ENCODE measurements at regions not wholly inside any gene's neighbourhood (a gene's known extent, or its start where the extent isn't known, plus 50 kb on each side); places are given as distances from the start of the nearest gene placed in this dataset.
A peak's percentile ranks its signal among the peaks of the same experiment; 100 is the strongest.

DNA sequence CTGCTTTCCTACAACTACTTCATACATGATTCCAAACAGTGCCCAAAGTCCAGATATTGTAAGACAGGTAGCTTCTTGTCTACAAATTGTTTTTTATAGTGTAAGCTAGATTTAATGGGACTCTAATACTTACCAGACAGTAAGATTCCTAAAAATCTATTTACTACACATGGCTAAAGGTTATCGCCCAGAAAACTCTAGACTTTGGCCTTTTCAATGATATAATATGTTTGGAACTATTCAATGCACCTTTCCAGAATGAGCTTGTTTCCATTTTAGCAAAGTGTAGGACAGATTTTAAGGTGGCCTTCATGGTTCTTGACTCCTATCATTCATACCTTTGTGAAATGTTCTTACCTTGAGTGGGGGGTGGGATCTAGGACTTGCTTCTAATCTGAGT is 951.0 kb downstream of the SORCS1 start:
- POLR2A ChIA-PET: no interaction called here
- no peaks in the 10 kb centered on the region for H3K27me3 Mint-ChIP-seq
- no peak overlapping the region for H3K27ac Mint-ChIP-seq
- Histone ChIP-seq H3K27me3 (ENCODE audit: control insufficient read depth in 2 of 2, insufficient read depth in 2 of 2, low read length in 2 of 2) (no peaks in the 10 kb centered on the region), H3K4me3 (ENCODE audit: low read length) (no peak overlapping the region), H3K9me3 (ENCODE audit: control insufficient read depth in 2 of 3, low read length in 3 of 3) (no peaks in the 10 kb centered on the region), H3K27ac (ENCODE audit: low read depth, low read length) (no peak overlapping the region), H3K4me1 (ENCODE audit: control insufficient read depth in 2 of 2, insufficient read depth in 2 of 2, low read length in 2 of 2) (no peaks in the 10 kb centered on the region), H3K36me3 (ENCODE audit: control insufficient read depth in 2 of 3, insufficient read depth in 3 of 3, low read length in 3 of 3) (no peaks in the 10 kb centered on the region)
- no peaks in the 10 kb centered on the region for H3K4me1 Mint-ChIP-seq
- no peak overlapping the region for H3K4me3 Mint-ChIP-seq
- DNase-seq: no peak
- intact Hi-C loops (cut with micrococcal nuclease): no loop called here
- no peak for ATAC-seq
- CTCF ChIA-PET: no interaction called here
- H3K9me3 Mint-ChIP-seq: peaks cover 0 to 14% (median 2%) of the 10 kb centered on the region in 11 donors
- no peaks in the 10 kb centered on the region for H3K36me3 Mint-ChIP-seq

- ChIA-PET POLR2A (no interaction called here), CTCF (no interaction called here)
- ATAC-seq: no peak
- Histone ChIP-seq H3K27ac (ENCODE audit: low read depth, low read length) (no peak overlapping the region), H3K27me3 (ENCODE audit: control insufficient read depth in 2 of 2, insufficient read depth in 2 of 2, low read length in 2 of 2) (no peaks in the 10 kb centered on the region), H3K4me1 (ENCODE audit: control insufficient read depth in 2 of 2, insufficient read depth in 2 of 2, low read length in 2 of 2) (no peaks in the 10 kb centered on the region), H3K4me3 (ENCODE audit: low read length) (no peak overlapping the region), H3K9me3 (ENCODE audit: control insufficient read depth in 2 of 3, low read length in 3 of 3) (no peaks in the 10 kb centered on the region), H3K36me3 (ENCODE audit: control insufficient read depth in 2 of 3, insufficient read depth in 3 of 3, low read length in 3 of 3) (no peaks in the 10 kb centered on the region)
- no peak for DNase-seq
- intact Hi-C loops (cut with micrococcal nuclease): no loop called here
- Mint-ChIP-seq H3K4me3 (no peak overlapping the region), H3K27ac (no peak overlapping the region), H3K4me1 (no peaks in the 10 kb centered on the region), H3K27me3 (peaks cover 0 to 10% (median 0%) of the 10 kb centered on the region in 5 donors), H3K9me3 (no peaks in the 10 kb centered on the region), H3K36me3 (no peaks in the 10 kb centered on the region)
These were observed 966.2 kb downstream of the SORCS1 start for GRCh38 chr10:106198275-106198674.

- intact Hi-C loops (cut with micrococcal nuclease): loop anchor here in 1 of 2 donors (1.0 kb wide), 1 partner anchor 392 kb away; no protein-coding TSS in a partner anchor
- POLR2A ChIA-PET: no interaction called here
- DNase-seq: peak in 2 of 9 donors; percentile 1 to 2
These were observed 975.2 kb downstream of the SORCS1 start for GRCh38 chr10:106189292-106189691.

GRCh38 chr10:106185951-106186350 is 978.6 kb downstream of the SORCS1 start:
- Histone ChIP-seq H3K27me3 (ENCODE audit: control insufficient read depth in 2 of 2, insufficient read depth in 2 of 2, low read length in 2 of 2) (no peaks in the 10 kb centered on the region), H3K4me3 (ENCODE audit: low read length) (no peak overlapping the region), H3K4me1 (ENCODE audit: control insufficient read depth in 2 of 2, insufficient read depth in 2 of 2, low read length in 2 of 2) (no peaks in the 10 kb centered on the region), H3K36me3 (ENCODE audit: control insufficient read depth in 2 of 3, insufficient read depth in 3 of 3, low read length in 3 of 3) (no peaks in the 10 kb centered on the region), H3K9me3 (ENCODE audit: control insufficient read depth in 2 of 3, low read length in 3 of 3) (no peaks in the 10 kb centered on the region), H3K27ac (ENCODE audit: low read depth, low read length) (no peak overlapping the region)
- DNase-seq (no peak), ATAC-seq (no peak)
- H3K36me3 Mint-ChIP-seq: no peaks in the 10 kb centered on the region
- H3K4me3 Mint-ChIP-seq: no peak overlapping the region
- intact Hi-C loops (cut with micrococcal nuclease): no loop called here
- CTCF ChIA-PET: no interaction called here
- no peaks in the 10 kb centered on the region for H3K4me1 Mint-ChIP-seq
- H3K27ac Mint-ChIP-seq: no peak overlapping the region
- POLR2A ChIA-PET: no interaction called here
- peaks cover 0 to 1% (median 0%) of the 10 kb centered on the region in 11 donors for H3K9me3 Mint-ChIP-seq
- H3K27me3 Mint-ChIP-seq: peaks cover 0 to 10% (median 0%) of the 10 kb centered on the region in 5 donors

More at GRCh38 chr10:106189292-106189691, 975.2 kb downstream of the SORCS1 start:
- Histone ChIP-seq H3K27me3 (ENCODE audit: control insufficient read depth in 2 of 2, insufficient read depth in 2 of 2, low read length in 2 of 2) (no peaks in the 10 kb centered on the region), H3K36me3 (ENCODE audit: control insufficient read depth in 2 of 3, insufficient read depth in 3 of 3, low read length in 3 of 3) (no peaks in the 10 kb centered on the region), H3K27ac (ENCODE audit: low read depth, low read length) (no peak overlapping the region), H3K4me3 (ENCODE audit: low read length) (no peak overlapping the region), H3K4me1 (ENCODE audit: control insufficient read depth in 2 of 2, insufficient read depth in 2 of 2, low read length in 2 of 2) (no peaks in the 10 kb centered on the region), H3K9me3 (ENCODE audit: control insufficient read depth in 2 of 3, low read length in 3 of 3) (no peaks in the 10 kb centered on the region)
- CTCF ChIA-PET: no interaction called here
- Mint-ChIP-seq H3K27ac (no peak overlapping the region), H3K27me3 (no peaks in the 10 kb centered on the region), H3K9me3 (peaks cover 0 to 1% (median 0%) of the 10 kb centered on the region in 11 donors), H3K36me3 (no peaks in the 10 kb centered on the region), H3K4me1 (no peaks in the 10 kb centered on the region), H3K4me3 (no peak overlapping the region)
- ATAC-seq: no peak

GRCh38 chr10:106183041-106183440 is 981.5 kb downstream of the SORCS1 start:
- Mint-ChIP-seq H3K4me3 (no peak overlapping the region), H3K27me3 (peaks cover 0 to 10% (median 0%) of the 10 kb centered on the region in 5 donors), H3K27ac (no peak overlapping the region), H3K36me3 (no peaks in the 10 kb centered on the region), H3K9me3 (peaks cover 0 to 1% (median 0%) of the 10 kb centered on the region in 11 donors), H3K4me1 (no peaks in the 10 kb centered on the region)
- Histone ChIP-seq H3K36me3 (ENCODE audit: control insufficient read depth in 2 of 3, insufficient read depth in 3 of 3, low read length in 3 of 3) (no peaks in the 10 kb centered on the region), H3K9me3 (ENCODE audit: control insufficient read depth in 2 of 3, low read length in 3 of 3) (no peaks in the 10 kb centered on the region), H3K27me3 (ENCODE audit: control insufficient read depth in 2 of 2, insufficient read depth in 2 of 2, low read length in 2 of 2) (no peaks in the 10 kb centered on the region), H3K4me1 (ENCODE audit: control insufficient read depth in 2 of 2, insufficient read depth in 2 of 2, low read length in 2 of 2) (no peaks in the 10 kb centered on the region), H3K27ac (ENCODE audit: low read depth, low read length) (no peak overlapping the region), H3K4me3 (ENCODE audit: low read length) (no peak overlapping the region)
- ATAC-seq: no peak
- intact Hi-C loops (cut with micrococcal nuclease): no loop called here
- POLR2A ChIA-PET: no interaction called here
- DNase-seq: no peak
- CTCF ChIA-PET: no interaction called here

- Mint-ChIP-seq H3K4me3 (no peak overlapping the region), H3K27ac (no peak overlapping the region), H3K36me3 (no peaks in the 10 kb centered on the region), H3K4me1 (no peaks in the 10 kb centered on the region), H3K27me3 (peaks cover 0 to 10% (median 0%) of the 10 kb centered on the region in 5 donors), H3K9me3 (peaks cover 0 to 1% (median 0%) of the 10 kb centered on the region in 11 donors)
- CTCF ChIA-PET: no interaction called here
- POLR2A ChIA-PET: no interaction called here
- intact Hi-C loops (cut with micrococcal nuclease): no loop called here
- H3K36me3 ChIP-seq (ENCODE audit: control insufficient read depth in 2 of 3, insufficient read depth in 3 of 3, low read length in 3 of 3): no peaks in the 10 kb centered on the region
- no peak for DNase-seq
- no peak for ATAC-seq
- H3K27ac ChIP-seq (ENCODE audit: low read depth, low read length): no peak overlapping the region
- no peak overlapping the region for H3K4me3 ChIP-seq (ENCODE audit: low read length)
- no peaks in the 10 kb centered on the region for H3K4me1 ChIP-seq (ENCODE audit: control insufficient read depth in 2 of 2, insufficient read depth in 2 of 2, low read length in 2 of 2)
- no peaks in the 10 kb centered on the region for H3K27me3 ChIP-seq (ENCODE audit: control insufficient read depth in 2 of 2, insufficient read depth in 2 of 2, low read length in 2 of 2)
- H3K9me3 ChIP-seq (ENCODE audit: control insufficient read depth in 2 of 3, low read length in 3 of 3): no peaks in the 10 kb centered on the region
These were observed 982.0 kb downstream of the SORCS1 start for GRCh38 chr10:106182542-106182941.

DNA sequence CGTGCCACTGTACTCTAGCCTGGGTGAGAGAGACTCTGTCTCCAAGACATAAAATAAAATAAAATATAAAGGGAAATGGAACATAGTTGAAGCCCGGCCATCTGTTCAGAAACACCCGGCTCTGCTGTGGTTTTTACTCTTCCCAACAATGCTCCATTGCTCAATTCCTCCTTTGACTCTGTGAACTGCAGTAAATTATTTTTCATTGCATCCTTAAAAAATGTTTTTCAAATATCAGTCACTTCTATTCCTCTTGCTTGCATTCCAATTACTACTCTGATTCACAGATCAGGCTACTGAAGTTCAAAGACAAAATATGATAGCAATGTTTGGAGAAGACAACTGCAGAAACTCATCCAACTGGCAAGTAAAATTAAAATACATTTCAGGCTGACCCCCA is 983.0 kb downstream of the SORCS1 start:
- intact Hi-C loops (cut with micrococcal nuclease): no loop called here

More for the DNA sequence above, 983.0 kb downstream of the SORCS1 start:
- Histone ChIP-seq H3K4me3 (ENCODE audit: low read length) (no peak overlapping the region), H3K27me3 (ENCODE audit: control insufficient read depth in 2 of 2, insufficient read depth in 2 of 2, low read length in 2 of 2) (no peaks in the 10 kb centered on the region), H3K9me3 (ENCODE audit: control insufficient read depth in 2 of 3, low read length in 3 of 3) (no peaks in the 10 kb centered on the region), H3K4me1 (ENCODE audit: control insufficient read depth in 2 of 2, insufficient read depth in 2 of 2, low read length in 2 of 2) (no peaks in the 10 kb centered on the region), H3K36me3 (ENCODE audit: control insufficient read depth in 2 of 3, insufficient read depth in 3 of 3, low read length in 3 of 3) (no peaks in the 10 kb centered on the region), H3K27ac (ENCODE audit: low read depth, low read length) (no peak overlapping the region)
- ATAC-seq: no peak
- ChIA-PET POLR2A (no interaction called here), CTCF (no interaction called here)
- Mint-ChIP-seq H3K4me3 (no peak overlapping the region), H3K27me3 (peaks cover 0 to 10% (median 0%) of the 10 kb centered on the region in 5 donors), H3K27ac (no peak overlapping the region), H3K9me3 (peaks cover 0 to 1% (median 0%) of the 10 kb centered on the region in 11 donors), H3K4me1 (no peaks in the 10 kb centered on the region), H3K36me3 (no peaks in the 10 kb centered on the region)
- no peak for DNase-seq

Measured in naive thymus-derived CD4-positive, alpha-beta T cell (primary cell).